ENCODE measurements at regions not wholly inside any gene's neighbourhood (a gene's known extent, or its start where the extent isn't known, plus 50 kb on each side); places are given as distances from the start of the nearest gene placed in this dataset.

- TF ChIP-seq GABPA (IDR thresholded peaks at IDR 0.05 in 1 of 2, conservative IDR thresholded peaks at IDR 0.05 in 1 of 2), result no peak
- TF ChIP-seq RXRA (IDR thresholded peaks at IDR 0.05), result no peak
These were observed 260.7 kb downstream of the AJAP1 start (continued) for GRCh38 chr1:4915154-4915553.

- H3K4me1 ChIP-seq (ENCODE audit: control insufficient read depth in 4 of 4, insufficient read depth in 4 of 4, low read length in 3 of 4), result no peaks in the 10 kb centered on the region
- H3K9me3 ChIP-seq (ENCODE audit: control insufficient read depth in 4 of 4, low read length in 3 of 4), result peaks cover 0 to 3% (median 1%) of the 10 kb centered on the region in 4 donors
- H3K36me3 ChIP-seq (ENCODE audit: control insufficient read depth in 4 of 4, insufficient read depth in 3 of 4, low read depth in 1 of 4, low read length in 3 of 4), result no peaks in the 10 kb centered on the region
- peaks cover 0 to 2% (median 0%) of the 10 kb centered on the region in 4 donors for H3K27me3 ChIP-seq (ENCODE audit: control insufficient read depth in 4 of 4, insufficient read depth in 4 of 4, low read length in 3 of 4)
- WGBS, result 78% methylated on average over 13 of the region's 13 CpGs
- DNase-seq (ENCODE audit: low spot score), result no peak
- H3K27ac ChIP-seq (ENCODE audit: low read depth in 1 of 2, low read length in 2 of 2), result no peak overlapping the region
- H3K4me3 ChIP-seq (ENCODE audit: low read depth in 1 of 3, low read length in 3 of 3), result no peak overlapping the region
- TF ChIP-seq HNF4G (IDR thresholded peaks at IDR 0.05), result no peak
- TF ChIP-seq ATF3 (IDR thresholded peaks at IDR 0.05), result no peak
- no peak for TF ChIP-seq TAF1 (conservative IDR thresholded peaks at IDR 0.05)
- no peak for TF ChIP-seq YY1 (IDR thresholded peaks at IDR 0.05)
- TF ChIP-seq RXRA (IDR thresholded peaks at IDR 0.05), result no peak
- TF ChIP-seq GABPA (IDR thresholded peaks at IDR 0.05 in 1 of 2, conservative IDR thresholded peaks at IDR 0.05 in 1 of 2), result no peak
- no peak for TF ChIP-seq FOXA1 (IDR thresholded peaks at IDR 0.05)
- no peak for TF ChIP-seq NR2F2 (IDR thresholded peaks at IDR 0.05)
- TF ChIP-seq CTCF (IDR thresholded peaks at IDR 0.05; ENCODE audit: low read depth, low read length, missing input control), result no peak
- TF ChIP-seq FOXA2 (IDR thresholded peaks at IDR 0.05), result no peak
- TF ChIP-seq SP1 (IDR thresholded peaks at IDR 0.05), result no peak
- no peak for TF ChIP-seq REST (IDR thresholded peaks at IDR 0.05)
- TF ChIP-seq JUND (IDR thresholded peaks at IDR 0.05), result no peak
- TF ChIP-seq ZBTB33 (IDR thresholded peaks at IDR 0.05), result no peak
- TF ChIP-seq MAX (IDR thresholded peaks at IDR 0.05), result no peak
- no peak for TF ChIP-seq EGR1 (IDR thresholded peaks at IDR 0.05; ENCODE audit: low read depth in 2 of 2)
- TF ChIP-seq HNF4A (conservative IDR thresholded peaks at IDR 0.05), result no peak
- no peak for TF ChIP-seq RAD21 (IDR thresholded peaks at IDR 0.05)
- H3K9ac ChIP-seq (ENCODE audit: low read depth in 1 of 2, low read length in 2 of 2), result no peak overlapping the region
These were observed 254.1 kb downstream of the AJAP1 start for GRCh38 chr1:4908486-4908885.
